HL-60 (cell line): ENCODE measurements at regions not wholly inside any gene's neighbourhood (a gene's known extent, or its start where the extent isn't known, plus 50 kb on each side); places are given as distances from the start of the nearest gene placed in this dataset.

Experiments
- DNase-seq, 2 experiments: peaks; one replicate each; pipeline ENCODE4 v3.0.0-alpha.2; 2010 to 2020; ENCODE audit warnings: low read depth in 1 of 2, low spot score in 1 of 2
- H3K27ac ChIP-seq: fragments of 250-450 bp; sonication (Bioruptor Pico); replicated peaks from 2 replicates; pipeline ENCODE4 v1.5.1; 2020; ENCODE audit warnings: mild to moderate bottlenecking, moderate library complexity
- H3K27me3 ChIP-seq: fragments of 250-450 bp; sonication (Bioruptor Pico); 2 replicates; pipeline ENCODE4 v1.5.1; 2021; ENCODE audit warnings: mild to moderate bottlenecking, moderate library complexity; ENCODE audit not compliant: insufficient read depth, poor library complexity, severe bottlenecking
- H3K4me3 ChIP-seq: replicated peaks from 2 replicates; pipeline ENCODE4 v1.5.1; 2011; ENCODE audit warnings: mild to moderate bottlenecking, control low read depth, low read length; ENCODE audit not compliant: insufficient read depth
- GABPA ChIP-seq: IDR thresholded peaks from 2 replicates; pipeline ENCODE4 v1.6.1; 2012; ENCODE audit warnings: low read depth
- POLR2AphosphoS5 ChIP-seq: IDR thresholded peaks from 2 replicates; pipeline ENCODE4 v1.6.1; 2012; ENCODE audit warnings: low read depth
- SPI1 ChIP-seq: IDR thresholded peaks from 2 replicates; pipeline ENCODE4 v1.6.1; 2012; ENCODE audit warnings: low read depth, mild to moderate bottlenecking, borderline replicate concordance
- TF ChIP-seq, protein P1 (sequence below): IDR thresholded peaks from 2 replicates; pipeline ENCODE4 v1.6.1; 2012; ENCODE audit warnings: low read depth; ENCODE audit not compliant: insufficient replicate concordance
- TF ChIP-seq, protein P2 (sequence below): IDR thresholded peaks from one replicate; pipeline ENCODE4 v1.5.1; 2011; ENCODE audit warnings: low read length, control low read depth, inconsistent platforms; ENCODE audit not compliant: insufficient read depth

DNA sequence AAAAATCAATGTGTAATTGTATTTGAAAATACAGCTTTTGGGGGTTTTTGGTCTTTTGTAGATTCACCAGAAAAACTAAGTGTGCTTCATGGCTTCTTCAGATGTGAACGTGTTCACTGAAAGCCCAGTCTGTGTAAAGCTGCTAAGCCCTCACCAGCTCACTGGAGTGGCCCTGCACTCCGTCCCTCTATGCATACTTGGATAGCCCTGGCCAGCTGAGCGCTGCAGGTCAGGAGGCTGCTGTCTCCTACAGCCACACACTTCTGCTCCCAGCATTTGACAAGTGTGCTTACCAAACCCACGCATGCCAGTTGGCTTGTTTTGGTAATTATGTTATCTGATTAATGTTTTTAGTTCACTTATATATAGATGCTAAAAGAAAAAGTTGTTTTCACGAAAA lies 163.5 kb downstream of the TLR5 start:
- Histone ChIP-seq H3K4me3 (no peak overlapping the region), H3K27ac (no peak overlapping the region), H3K27me3 (no peaks in the 10 kb centered on the region)
- TF ChIP-seq SPI1 = no peak
- TF ChIP-seq, protein P1, sequence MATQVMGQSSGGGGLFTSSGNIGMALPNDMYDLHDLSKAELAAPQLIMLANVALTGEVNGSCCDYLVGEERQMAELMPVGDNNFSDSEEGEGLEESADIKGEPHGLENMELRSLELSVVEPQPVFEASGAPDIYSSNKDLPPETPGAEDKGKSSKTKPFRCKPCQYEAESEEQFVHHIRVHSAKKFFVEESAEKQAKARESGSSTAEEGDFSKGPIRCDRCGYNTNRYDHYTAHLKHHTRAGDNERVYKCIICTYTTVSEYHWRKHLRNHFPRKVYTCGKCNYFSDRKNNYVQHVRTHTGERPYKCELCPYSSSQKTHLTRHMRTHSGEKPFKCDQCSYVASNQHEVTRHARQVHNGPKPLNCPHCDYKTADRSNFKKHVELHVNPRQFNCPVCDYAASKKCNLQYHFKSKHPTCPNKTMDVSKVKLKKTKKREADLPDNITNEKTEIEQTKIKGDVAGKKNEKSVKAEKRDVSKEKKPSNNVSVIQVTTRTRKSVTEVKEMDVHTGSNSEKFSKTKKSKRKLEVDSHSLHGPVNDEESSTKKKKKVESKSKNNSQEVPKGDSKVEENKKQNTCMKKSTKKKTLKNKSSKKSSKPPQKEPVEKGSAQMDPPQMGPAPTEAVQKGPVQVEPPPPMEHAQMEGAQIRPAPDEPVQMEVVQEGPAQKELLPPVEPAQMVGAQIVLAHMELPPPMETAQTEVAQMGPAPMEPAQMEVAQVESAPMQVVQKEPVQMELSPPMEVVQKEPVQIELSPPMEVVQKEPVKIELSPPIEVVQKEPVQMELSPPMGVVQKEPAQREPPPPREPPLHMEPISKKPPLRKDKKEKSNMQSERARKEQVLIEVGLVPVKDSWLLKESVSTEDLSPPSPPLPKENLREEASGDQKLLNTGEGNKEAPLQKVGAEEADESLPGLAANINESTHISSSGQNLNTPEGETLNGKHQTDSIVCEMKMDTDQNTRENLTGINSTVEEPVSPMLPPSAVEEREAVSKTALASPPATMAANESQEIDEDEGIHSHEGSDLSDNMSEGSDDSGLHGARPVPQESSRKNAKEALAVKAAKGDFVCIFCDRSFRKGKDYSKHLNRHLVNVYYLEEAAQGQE = no peak
- TF ChIP-seq, protein P2, sequence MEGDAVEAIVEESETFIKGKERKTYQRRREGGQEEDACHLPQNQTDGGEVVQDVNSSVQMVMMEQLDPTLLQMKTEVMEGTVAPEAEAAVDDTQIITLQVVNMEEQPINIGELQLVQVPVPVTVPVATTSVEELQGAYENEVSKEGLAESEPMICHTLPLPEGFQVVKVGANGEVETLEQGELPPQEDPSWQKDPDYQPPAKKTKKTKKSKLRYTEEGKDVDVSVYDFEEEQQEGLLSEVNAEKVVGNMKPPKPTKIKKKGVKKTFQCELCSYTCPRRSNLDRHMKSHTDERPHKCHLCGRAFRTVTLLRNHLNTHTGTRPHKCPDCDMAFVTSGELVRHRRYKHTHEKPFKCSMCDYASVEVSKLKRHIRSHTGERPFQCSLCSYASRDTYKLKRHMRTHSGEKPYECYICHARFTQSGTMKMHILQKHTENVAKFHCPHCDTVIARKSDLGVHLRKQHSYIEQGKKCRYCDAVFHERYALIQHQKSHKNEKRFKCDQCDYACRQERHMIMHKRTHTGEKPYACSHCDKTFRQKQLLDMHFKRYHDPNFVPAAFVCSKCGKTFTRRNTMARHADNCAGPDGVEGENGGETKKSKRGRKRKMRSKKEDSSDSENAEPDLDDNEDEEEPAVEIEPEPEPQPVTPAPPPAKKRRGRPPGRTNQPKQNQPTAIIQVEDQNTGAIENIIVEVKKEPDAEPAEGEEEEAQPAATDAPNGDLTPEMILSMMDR = no peak
- no peak for TF ChIP-seq POLR2AphosphoS5
- no peak for TF ChIP-seq GABPA
- DNase-seq = no peak

DNA sequence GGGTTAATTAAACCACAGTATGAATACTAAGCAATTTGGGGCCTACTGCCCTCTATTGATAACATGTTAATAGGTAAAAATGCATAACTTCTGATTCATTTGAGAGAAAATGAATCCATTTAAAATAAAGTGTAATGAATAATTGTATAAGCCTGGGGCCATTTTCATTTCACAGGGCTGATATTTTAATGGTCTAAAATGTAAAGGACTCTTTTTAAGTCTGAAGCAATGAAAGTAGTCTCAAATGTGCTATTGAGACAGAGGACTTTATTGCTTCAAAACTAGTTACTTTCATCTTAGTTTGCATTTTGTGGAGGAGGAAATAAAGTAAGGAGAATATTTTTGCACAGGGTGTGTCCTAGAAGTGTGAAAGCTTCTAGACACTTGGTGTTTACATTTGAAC lies 155.4 kb downstream of the TLR5 start:
- TF ChIP-seq POLR2AphosphoS5 = no peak
- Histone ChIP-seq H3K4me3 (no peak overlapping the region), H3K27me3 (peaks cover 4% of the 10 kb centered on the region), H3K27ac (no peak overlapping the region)
- no peak for DNase-seq

DNA sequence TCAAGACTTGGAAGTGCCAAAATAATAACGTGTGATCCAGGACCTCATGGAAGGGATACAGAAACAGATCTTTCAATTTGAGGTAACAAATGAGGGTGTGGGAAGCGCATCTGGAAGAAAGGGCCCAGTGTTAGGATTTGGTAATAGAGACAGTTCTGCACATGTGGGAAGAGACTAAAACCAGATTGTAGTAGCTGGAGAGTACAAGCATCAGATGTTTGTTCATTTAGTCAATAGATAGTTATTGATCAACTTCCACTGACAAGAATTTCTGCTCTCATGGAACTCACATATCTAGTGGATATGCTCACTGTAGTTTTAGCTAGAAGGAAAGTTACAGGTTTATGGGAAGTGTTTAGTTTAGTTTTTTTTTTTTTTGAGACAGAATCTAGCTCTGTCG lies 153.6 kb downstream of the TLR5 start:
- peaks cover 4% of the 10 kb centered on the region for H3K27me3 ChIP-seq
- no peak overlapping the region for H3K4me3 ChIP-seq
- DNase-seq = no peak
- TF ChIP-seq, protein P1 = no peak
- TF ChIP-seq SPI1 (no peak), POLR2AphosphoS5 (no peak), GABPA (no peak)
- TF ChIP-seq, protein P2 = no peak
- H3K27ac ChIP-seq = no peak overlapping the region

DNA sequence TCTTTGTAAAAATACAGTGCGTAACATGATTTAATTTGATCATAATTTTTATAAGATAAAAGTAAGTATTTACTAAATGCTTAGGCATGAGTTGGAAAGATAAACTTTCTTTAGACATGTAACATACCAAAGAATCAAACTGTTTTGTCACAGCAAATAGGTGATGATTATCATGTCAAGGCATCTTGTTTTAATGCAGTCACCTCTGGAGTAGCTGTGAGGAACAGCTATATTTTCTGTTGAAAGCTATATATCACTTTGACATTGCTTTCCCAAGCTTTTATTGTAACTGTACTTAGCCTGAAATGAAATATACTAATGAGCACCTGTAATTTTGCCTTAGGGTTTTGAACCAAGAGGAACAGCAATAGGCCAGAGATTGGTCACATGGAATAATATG lies 151.9 kb downstream of the TLR5 start:
- DNase-seq = no peak
- Histone ChIP-seq H3K27ac (no peak overlapping the region), H3K27me3 (peaks cover 6% of the 10 kb centered on the region), H3K4me3 (no peak overlapping the region)
- TF ChIP-seq SPI1 (no peak), GABPA (no peak), POLR2AphosphoS5 (no peak)
- TF ChIP-seq, protein P1 = no peak
- TF ChIP-seq, protein P2 = no peak
